Activated T-cell treated with anti-CD3 and anti-CD28 coated beads, Interleukin-2, amount 50 U/mL, for 1 hour (primary cell): ENCODE measurements at regions not wholly inside any gene's neighbourhood (a gene's known extent, or its start where the extent isn't known, plus 50 kb on each side); places are given as distances from the start of the nearest gene placed in this dataset.
"Not testable (repeated sequence)": the region's sequence is repeated elsewhere in the genome, so short reads cannot be mapped to it uniquely, and the experiment has no call there.

ENCODE experiments used
- DNase-seq: peaks from one replicate; pipeline ENCODE4 v3.0.0-alpha.2; 2020

GRCh38 chr2:61774351-61774750, 79.5 kb downstream of the FAM161A start:
- no peak for DNase-seq

- no peak for DNase-seq
These were observed 81.7 kb downstream of the FAM161A start for GRCh38 chr2:61771904-61772845.

- no peak for DNase-seq
These were observed 83.1 kb downstream of the FAM161A start for GRCh38 chr2:61770746-61771145.

GRCh38 chr2:61770298-61770697, 83.6 kb downstream of the FAM161A start:
- no peak for DNase-seq

- no peak for DNase-seq
These were observed 84.7 kb downstream of the FAM161A start for GRCh38 chr2:61769093-61769675.

- DNase-seq: peak; percentile 92
These were observed 89.6 kb downstream of the FAM161A start for GRCh38 chr2:61764035-61764800.

- DNase-seq: no peak
These were observed 90.2 kb downstream of the FAM161A start for GRCh38 chr2:61763605-61764034.

- no peak for DNase-seq
These were observed 91.6 kb downstream of the FAM161A start for GRCh38 chr2:61762292-61762691.

GRCh38 chr2:61759718-61760117, 94.1 kb downstream of the FAM161A start:
- DNase-seq: no peak

GRCh38 chr2:61759005-61759404, 94.9 kb downstream of the FAM161A start:
- DNase-seq: no peak

GRCh38 chr2:61758159-61758558, 95.7 kb downstream of the FAM161A start:
- no peak for DNase-seq

GRCh38 chr2:61753512-61753911, 100.3 kb downstream of the FAM161A start:
- no peak for DNase-seq

GRCh38 chr2:61750624-61751023, 103.2 kb downstream of the FAM161A start:
- no peak for DNase-seq

GRCh38 chr2:61742955-61743354, 110.9 kb downstream of the FAM161A start:
- DNase-seq: no peak

- DNase-seq: no peak
These were observed 116.0 kb downstream of the FAM161A start for GRCh38 chr2:61737841-61738240.

GRCh38 chr2:61736953-61737352, 116.9 kb downstream of the FAM161A start:
- DNase-seq: no peak

- DNase-seq: no peak
These were observed 120.3 kb downstream of the FAM161A start for GRCh38 chr2:61733563-61733962.

- no peak for DNase-seq
These were observed 121.1 kb downstream of the FAM161A start for GRCh38 chr2:61732787-61733186.

- no peak for DNase-seq
These were observed 126.1 kb downstream of the FAM161A start for GRCh38 chr2:61727746-61728145.

- DNase-seq: no peak
These were observed 127.2 kb downstream of the FAM161A start for GRCh38 chr2:61726456-61727209.

- not testable (repeated sequence) for DNase-seq
These were observed 130.5 kb downstream of the FAM161A start for GRCh38 chr2:61723364-61723763.

GRCh38 chr2:61722800-61723199, 131.1 kb downstream of the FAM161A start:
- DNase-seq: no peak

- no peak for DNase-seq
These were observed 131.5 kb downstream of the FAM161A start for GRCh38 chr2:61722318-61722717.
